ENCODE measurements at regions not wholly inside any gene's neighbourhood (a gene's known extent, or its start where the extent isn't known, plus 50 kb on each side); places are given as distances from the start of the nearest gene placed in this dataset.

- FAIRE-seq = no peak
- no peak for DNase-seq (ENCODE audit: insufficient read length)
- TF ChIP-seq TAF1 (IDR thresholded peaks at IDR 0.05; ENCODE audit: borderline replicate concordance, low read depth, low read length) (no peak), POLR2A (IDR thresholded peaks at IDR 0.05; ENCODE audit: low read depth, low read length) (no peak), POLR2AphosphoS5 (IDR thresholded peaks at IDR 0.05; ENCODE audit: low read depth, low read length) (no peak)
Measured at GRCh38 chr16:52092126-52092525, 454.8 kb downstream of the TOX3 start.

GRCh38 chr16:52090080-52090479 lies 456.9 kb downstream of the TOX3 start:
- no peak for FAIRE-seq

GRCh38 chr16:52089476-52089875 lies 457.5 kb downstream of the TOX3 start:
- FAIRE-seq = no peak
- DNase-seq (ENCODE audit: insufficient read length) = no peak
- no peak for TF ChIP-seq POLR2A (IDR thresholded peaks at IDR 0.05; ENCODE audit: low read depth, low read length)
- no peak for TF ChIP-seq TAF1 (IDR thresholded peaks at IDR 0.05; ENCODE audit: borderline replicate concordance, low read depth, low read length)
- TF ChIP-seq POLR2AphosphoS5 (IDR thresholded peaks at IDR 0.05; ENCODE audit: low read depth, low read length) = no peak

More at GRCh38 chr16:52090080-52090479, 456.9 kb downstream of the TOX3 start:
- no peak for TF ChIP-seq TAF1 (IDR thresholded peaks at IDR 0.05; ENCODE audit: borderline replicate concordance, low read depth, low read length)
- no peak for TF ChIP-seq POLR2AphosphoS5 (IDR thresholded peaks at IDR 0.05; ENCODE audit: low read depth, low read length)
- no peak for TF ChIP-seq POLR2A (IDR thresholded peaks at IDR 0.05; ENCODE audit: low read depth, low read length)
- no peak for DNase-seq (ENCODE audit: insufficient read length)

- TF ChIP-seq POLR2A (IDR thresholded peaks at IDR 0.05; ENCODE audit: low read depth, low read length) (no peak), POLR2AphosphoS5 (IDR thresholded peaks at IDR 0.05; ENCODE audit: low read depth, low read length) (no peak), TAF1 (IDR thresholded peaks at IDR 0.05; ENCODE audit: borderline replicate concordance, low read depth, low read length) (no peak)
- no peak for DNase-seq (ENCODE audit: insufficient read length)
- FAIRE-seq = no peak
Measured at GRCh38 chr16:52086901-52087300, 460.0 kb downstream of the TOX3 start.

- no peak for TF ChIP-seq POLR2A (IDR thresholded peaks at IDR 0.05; ENCODE audit: low read depth, low read length)
- TF ChIP-seq POLR2AphosphoS5 (IDR thresholded peaks at IDR 0.05; ENCODE audit: low read depth, low read length) = no peak
- TF ChIP-seq TAF1 (IDR thresholded peaks at IDR 0.05; ENCODE audit: borderline replicate concordance, low read depth, low read length) = no peak
- no peak for FAIRE-seq
Measured at GRCh38 chr16:52078716-52079655, 468.0 kb downstream of the TOX3 start.

GRCh38 chr16:52077607-52078006 lies 469.3 kb downstream of the TOX3 start:
- DNase-seq (ENCODE audit: insufficient read length) (no peak), FAIRE-seq (no peak)
- no peak for TF ChIP-seq POLR2A (IDR thresholded peaks at IDR 0.05; ENCODE audit: low read depth, low read length)
- no peak for TF ChIP-seq TAF1 (IDR thresholded peaks at IDR 0.05; ENCODE audit: borderline replicate concordance, low read depth, low read length)
- no peak for TF ChIP-seq POLR2AphosphoS5 (IDR thresholded peaks at IDR 0.05; ENCODE audit: low read depth, low read length)

More at GRCh38 chr16:52078716-52079655, 468.0 kb downstream of the TOX3 start:
- no peak for DNase-seq (ENCODE audit: insufficient read length)

GRCh38 chr16:52076801-52077201 lies 470.1 kb downstream of the TOX3 start:
- TF ChIP-seq POLR2A (IDR thresholded peaks at IDR 0.05; ENCODE audit: low read depth, low read length) = no peak
- no peak for TF ChIP-seq POLR2AphosphoS5 (IDR thresholded peaks at IDR 0.05; ENCODE audit: low read depth, low read length)
- no peak for DNase-seq (ENCODE audit: insufficient read length)
- FAIRE-seq = no peak

GRCh38 chr16:52076332-52076731 lies 470.6 kb downstream of the TOX3 start:
- no peak for TF ChIP-seq POLR2AphosphoS5 (IDR thresholded peaks at IDR 0.05; ENCODE audit: low read depth, low read length)
- TF ChIP-seq TAF1 (IDR thresholded peaks at IDR 0.05; ENCODE audit: borderline replicate concordance, low read depth, low read length) = no peak
- no peak for TF ChIP-seq POLR2A (IDR thresholded peaks at IDR 0.05; ENCODE audit: low read depth, low read length)
- FAIRE-seq = no peak
- DNase-seq (ENCODE audit: insufficient read length) = no peak

GRCh38 chr16:52074133-52074532 lies 472.8 kb downstream of the TOX3 start:
- TF ChIP-seq POLR2A (IDR thresholded peaks at IDR 0.05; ENCODE audit: low read depth, low read length) (no peak), TAF1 (IDR thresholded peaks at IDR 0.05; ENCODE audit: borderline replicate concordance, low read depth, low read length) (no peak), POLR2AphosphoS5 (IDR thresholded peaks at IDR 0.05; ENCODE audit: low read depth, low read length) (no peak)
- FAIRE-seq (no peak), DNase-seq (ENCODE audit: insufficient read length) (no peak)

GRCh38 chr16:52073024-52073423 lies 473.9 kb downstream of the TOX3 start:
- TF ChIP-seq TAF1 (IDR thresholded peaks at IDR 0.05; ENCODE audit: borderline replicate concordance, low read depth, low read length) (no peak), POLR2A (IDR thresholded peaks at IDR 0.05; ENCODE audit: low read depth, low read length) (no peak), POLR2AphosphoS5 (IDR thresholded peaks at IDR 0.05; ENCODE audit: low read depth, low read length) (no peak)
- DNase-seq (ENCODE audit: insufficient read length) (no peak), FAIRE-seq (no peak)

- DNase-seq (ENCODE audit: insufficient read length) (no peak), FAIRE-seq (no peak)
- TF ChIP-seq TAF1 (IDR thresholded peaks at IDR 0.05; ENCODE audit: borderline replicate concordance, low read depth, low read length) (no peak), POLR2A (IDR thresholded peaks at IDR 0.05; ENCODE audit: low read depth, low read length) (no peak), POLR2AphosphoS5 (IDR thresholded peaks at IDR 0.05; ENCODE audit: low read depth, low read length) (no peak)
Measured at GRCh38 chr16:52071101-52071500, 475.8 kb downstream of the TOX3 start.

Data from GM12892 (cell line).